ENCODE measurements at regions not wholly inside any gene's neighbourhood (a gene's known extent, or its start where the extent isn't known, plus 50 kb on each side); places are given as distances from the start of the nearest gene placed in this dataset.

GRCh38 chr2:151161821-151162551, 99.7 kb downstream of the RBM43 start:
- in situ Hi-C loops (cut with HindIII; ENCODE audit: low pct_unique_long_range_greater_than_20kb, low sequenced_read_pairs) = no loop called here
- DNase-seq (ENCODE audit: low read depth, low spot score) = peak; percentile 37

- in situ Hi-C loops (cut with HindIII; ENCODE audit: low pct_unique_long_range_greater_than_20kb, low sequenced_read_pairs) = no loop called here
- no peak for DNase-seq (ENCODE audit: low read depth, low spot score)
These were observed 102.5 kb downstream of the RBM43 start for GRCh38 chr2:151159109-151159662.

GRCh38 chr2:151157000-151157735, 104.5 kb downstream of the RBM43 start:
- no peak for DNase-seq (ENCODE audit: low read depth, low spot score)
- in situ Hi-C loops (cut with HindIII; ENCODE audit: low pct_unique_long_range_greater_than_20kb, low sequenced_read_pairs) = no loop called here

GRCh38 chr2:151156431-151156830, 105.2 kb downstream of the RBM43 start:
- DNase-seq (ENCODE audit: low read depth, low spot score) = no peak
- in situ Hi-C loops (cut with HindIII; ENCODE audit: low pct_unique_long_range_greater_than_20kb, low sequenced_read_pairs) = no loop called here

GRCh38 chr2:151153601-151154000, 108.1 kb downstream of the RBM43 start:
- in situ Hi-C loops (cut with HindIII; ENCODE audit: low pct_unique_long_range_greater_than_20kb, low sequenced_read_pairs) = no loop called here
- DNase-seq (ENCODE audit: low read depth, low spot score) = no peak

GRCh38 chr2:151150331-151151320, 111.0 kb downstream of the RBM43 start:
- in situ Hi-C loops (cut with HindIII; ENCODE audit: low pct_unique_long_range_greater_than_20kb, low sequenced_read_pairs) = no loop called here
- DNase-seq (ENCODE audit: low read depth, low spot score) = no peak

- in situ Hi-C loops (cut with HindIII; ENCODE audit: low pct_unique_long_range_greater_than_20kb, low sequenced_read_pairs) = no loop called here
- no peak for DNase-seq (ENCODE audit: low read depth, low spot score)
These were observed 123.2 kb downstream of the RBM43 start for GRCh38 chr2:151138507-151138906.

- in situ Hi-C loops (cut with HindIII; ENCODE audit: low pct_unique_long_range_greater_than_20kb, low sequenced_read_pairs) = no loop called here
- no peak for DNase-seq (ENCODE audit: low read depth, low spot score)
These were observed 124.1 kb downstream of the RBM43 start for GRCh38 chr2:151137526-151137925.

- in situ Hi-C loops (cut with HindIII; ENCODE audit: low pct_unique_long_range_greater_than_20kb, low sequenced_read_pairs) = no loop called here
These were observed 141.7 kb downstream of the RBM43 start for GRCh38 chr2:151120011-151120410.

GRCh38 chr2:151119374-151119773, 142.3 kb downstream of the RBM43 start:
- no peak for DNase-seq (ENCODE audit: low read depth, low spot score)
- in situ Hi-C loops (cut with HindIII; ENCODE audit: low pct_unique_long_range_greater_than_20kb, low sequenced_read_pairs) = no loop called here

More at GRCh38 chr2:151120011-151120410, 141.7 kb downstream of the RBM43 start:
- no peak for DNase-seq (ENCODE audit: low read depth, low spot score)

- in situ Hi-C loops (cut with HindIII; ENCODE audit: low pct_unique_long_range_greater_than_20kb, low sequenced_read_pairs) = no loop called here
- no peak for DNase-seq (ENCODE audit: low read depth, low spot score)
These were observed 143.4 kb downstream of the RBM43 start for GRCh38 chr2:151118269-151118668.

- DNase-seq (ENCODE audit: low read depth, low spot score) = no peak
- in situ Hi-C loops (cut with HindIII; ENCODE audit: low pct_unique_long_range_greater_than_20kb, low sequenced_read_pairs) = no loop called here
These were observed 146.8 kb downstream of the RBM43 start for GRCh38 chr2:151114874-151115273.

- no peak for DNase-seq (ENCODE audit: low read depth, low spot score)
- in situ Hi-C loops (cut with HindIII; ENCODE audit: low pct_unique_long_range_greater_than_20kb, low sequenced_read_pairs) = no loop called here
These were observed 148.3 kb downstream of the RBM43 start for GRCh38 chr2:151113318-151113717.

- no peak for DNase-seq (ENCODE audit: low read depth, low spot score)
- in situ Hi-C loops (cut with HindIII; ENCODE audit: low pct_unique_long_range_greater_than_20kb, low sequenced_read_pairs) = no loop called here
These were observed 149.9 kb downstream of the RBM43 start for GRCh38 chr2:151111599-151112278.

- in situ Hi-C loops (cut with HindIII; ENCODE audit: low pct_unique_long_range_greater_than_20kb, low sequenced_read_pairs) = no loop called here
- DNase-seq (ENCODE audit: low read depth, low spot score) = no peak
These were observed 154.7 kb downstream of the RBM43 start for GRCh38 chr2:151106805-151107506.

- in situ Hi-C loops (cut with HindIII; ENCODE audit: low pct_unique_long_range_greater_than_20kb, low sequenced_read_pairs) = no loop called here
- no peak for DNase-seq (ENCODE audit: low read depth, low spot score)
These were observed 158.1 kb downstream of the RBM43 start for GRCh38 chr2:151103551-151103950.

GRCh38 chr2:151102226-151102625, 159.4 kb downstream of the RBM43 start:
- DNase-seq (ENCODE audit: low read depth, low spot score) = no peak
- in situ Hi-C loops (cut with HindIII; ENCODE audit: low pct_unique_long_range_greater_than_20kb, low sequenced_read_pairs) = no loop called here
